ENCODE measurements at regions not wholly inside any gene's neighbourhood (a gene's known extent, or its start where the extent isn't known, plus 50 kb on each side); places are given as distances from the start of the nearest gene placed in this dataset.

GRCh38 chr7:94301024-94301586 lies 93.6 kb upstream of the COL1A2 start (continued):
- TF ChIP-seq RERE (CRISPR knock-in tag; IDR thresholded peaks at IDR 0.05; ENCODE audit: borderline replicate concordance) (no peak), SMARCB1 (IDR thresholded peaks at IDR 0.05; ENCODE audit: insufficient read length, low read depth) (no peak), ZNF512 (tag; IDR thresholded peaks at IDR 0.05) (no peak), NBN (IDR thresholded peaks at IDR 0.05; ENCODE audit: low read depth) (no peak), RHOXF2B (CRISPR knock-in tag; conservative IDR thresholded peaks at IDR 0.05) (no peak), ZNF592 (IDR thresholded peaks at IDR 0.05) (no peak), ATF1 (CRISPR knock-in tag; IDR thresholded peaks at IDR 0.05) (no peak), ATF1 (tag; IDR thresholded peaks at IDR 0.05) (no peak), NR2C2 (CRISPR knock-in tag; IDR thresholded peaks at IDR 0.05) (no peak), NR2C2 (tag; IDR thresholded peaks at IDR 0.05) (0 out of 2 replicates have a peak, but pooled peaks have one; percentile 27), DPF2 (IDR thresholded peaks at IDR 0.05) (no peak), ZFP1 (CRISPR knock-in tag; IDR thresholded peaks at IDR 0.05) (no peak), KAT8 (IDR thresholded peaks at IDR 0.05; ENCODE audit: low read depth) (no peak), ZNF77 (CRISPR knock-in tag; IDR thresholded peaks at IDR 0.05) (no peak), RNF2 (IDR thresholded peaks at IDR 0.05) (no peak), MEF2A (IDR thresholded peaks at IDR 0.05; ENCODE audit: control insufficient read depth, low read depth, low read length) (no peak), VEZF1 (CRISPR knock-in tag; IDR thresholded peaks at IDR 0.05) (0 out of 2 replicates have a peak, but pooled peaks have one; percentile 35), HDAC1 (IDR thresholded peaks at IDR 0.05) (no peak)
